ENCODE measurements at regions not wholly inside any gene's neighbourhood (a gene's known extent, or its start where the extent isn't known, plus 50 kb on each side); places are given as distances from the start of the nearest gene placed in this dataset.

DNA sequence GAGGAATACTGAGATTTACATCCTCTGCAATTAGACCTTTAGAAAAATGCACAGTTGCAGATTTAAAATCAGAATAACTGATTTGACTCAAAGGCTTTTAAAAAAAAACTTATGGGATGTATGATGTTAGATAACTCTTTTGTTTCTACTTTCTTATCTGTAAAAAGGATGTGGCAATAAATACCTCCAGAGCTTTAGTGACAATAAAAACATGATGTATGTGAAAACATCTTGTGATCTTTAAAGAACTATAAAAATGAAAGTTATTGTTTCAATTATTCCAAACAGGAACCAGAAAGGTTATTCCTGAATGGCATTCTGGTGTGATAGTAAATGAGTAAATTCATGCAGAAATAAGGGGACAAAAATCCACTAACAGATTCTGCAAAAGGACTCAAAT lies 2712.2 kb upstream of the PCDH20 start:
- Mint-ChIP-seq H3K4me1 (no peaks in the 10 kb centered on the region), H3K27me3 (ENCODE audit: insufficient read depth, low read depth, poor library complexity) (no peaks in the 10 kb centered on the region), H3K4me3 (no peak overlapping the region), H3K27ac (no peak overlapping the region), H3K36me3 (ENCODE audit: low read depth) (no peaks in the 10 kb centered on the region), H3K9me3 (no peaks in the 10 kb centered on the region)
- Histone ChIP-seq H3F3A (replicated peaks; ENCODE audit: low read depth) (no peaks in the 10 kb centered on the region), H3K27ac (ENCODE audit: low read depth) (no peak overlapping the region), H3K79me2 (replicated peaks; ENCODE audit: insufficient read depth) (no peaks in the 10 kb centered on the region), H3K9me2 (ENCODE audit: insufficient read depth) (no peaks in the 10 kb centered on the region; the same call in 1 of the 2 replicates), H4K20me1 (replicated peaks; ENCODE audit: insufficient read depth) (no peaks in the 10 kb centered on the region), H3K36me3 (ENCODE audit: insufficient read depth) (no peaks in the 10 kb centered on the region), H3K27me3 (ENCODE audit: insufficient read depth) (no peaks in the 10 kb centered on the region), H3K4me3 (no peak overlapping the region), H3K4me1 (ENCODE audit: insufficient read depth) (no peaks in the 10 kb centered on the region), H3K4me2 (no peak overlapping the region), H2AFZ (peak overlapping the region; percentile 77; the same call in 1 of the 2 replicates)
- ATAC-seq (no peak), DNase-seq (ENCODE audit: low spot score) (no peak)
- TF ChIP-seq, protein P1, sequence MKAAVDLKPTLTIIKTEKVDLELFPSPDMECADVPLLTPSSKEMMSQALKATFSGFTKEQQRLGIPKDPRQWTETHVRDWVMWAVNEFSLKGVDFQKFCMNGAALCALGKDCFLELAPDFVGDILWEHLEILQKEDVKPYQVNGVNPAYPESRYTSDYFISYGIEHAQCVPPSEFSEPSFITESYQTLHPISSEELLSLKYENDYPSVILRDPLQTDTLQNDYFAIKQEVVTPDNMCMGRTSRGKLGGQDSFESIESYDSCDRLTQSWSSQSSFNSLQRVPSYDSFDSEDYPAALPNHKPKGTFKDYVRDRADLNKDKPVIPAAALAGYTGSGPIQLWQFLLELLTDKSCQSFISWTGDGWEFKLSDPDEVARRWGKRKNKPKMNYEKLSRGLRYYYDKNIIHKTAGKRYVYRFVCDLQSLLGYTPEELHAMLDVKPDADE (IDR thresholded peaks at IDR 0.05): no peak
- TF ChIP-seq NANOG (IDR thresholded peaks at IDR 0.05; ENCODE audit: borderline replicate concordance): no peak
- TF ChIP-seq EZH2phosphoT487 (IDR thresholded peaks at IDR 0.05; ENCODE audit: unreplicated experiment): no peak
- TF ChIP-seq, protein P2, sequence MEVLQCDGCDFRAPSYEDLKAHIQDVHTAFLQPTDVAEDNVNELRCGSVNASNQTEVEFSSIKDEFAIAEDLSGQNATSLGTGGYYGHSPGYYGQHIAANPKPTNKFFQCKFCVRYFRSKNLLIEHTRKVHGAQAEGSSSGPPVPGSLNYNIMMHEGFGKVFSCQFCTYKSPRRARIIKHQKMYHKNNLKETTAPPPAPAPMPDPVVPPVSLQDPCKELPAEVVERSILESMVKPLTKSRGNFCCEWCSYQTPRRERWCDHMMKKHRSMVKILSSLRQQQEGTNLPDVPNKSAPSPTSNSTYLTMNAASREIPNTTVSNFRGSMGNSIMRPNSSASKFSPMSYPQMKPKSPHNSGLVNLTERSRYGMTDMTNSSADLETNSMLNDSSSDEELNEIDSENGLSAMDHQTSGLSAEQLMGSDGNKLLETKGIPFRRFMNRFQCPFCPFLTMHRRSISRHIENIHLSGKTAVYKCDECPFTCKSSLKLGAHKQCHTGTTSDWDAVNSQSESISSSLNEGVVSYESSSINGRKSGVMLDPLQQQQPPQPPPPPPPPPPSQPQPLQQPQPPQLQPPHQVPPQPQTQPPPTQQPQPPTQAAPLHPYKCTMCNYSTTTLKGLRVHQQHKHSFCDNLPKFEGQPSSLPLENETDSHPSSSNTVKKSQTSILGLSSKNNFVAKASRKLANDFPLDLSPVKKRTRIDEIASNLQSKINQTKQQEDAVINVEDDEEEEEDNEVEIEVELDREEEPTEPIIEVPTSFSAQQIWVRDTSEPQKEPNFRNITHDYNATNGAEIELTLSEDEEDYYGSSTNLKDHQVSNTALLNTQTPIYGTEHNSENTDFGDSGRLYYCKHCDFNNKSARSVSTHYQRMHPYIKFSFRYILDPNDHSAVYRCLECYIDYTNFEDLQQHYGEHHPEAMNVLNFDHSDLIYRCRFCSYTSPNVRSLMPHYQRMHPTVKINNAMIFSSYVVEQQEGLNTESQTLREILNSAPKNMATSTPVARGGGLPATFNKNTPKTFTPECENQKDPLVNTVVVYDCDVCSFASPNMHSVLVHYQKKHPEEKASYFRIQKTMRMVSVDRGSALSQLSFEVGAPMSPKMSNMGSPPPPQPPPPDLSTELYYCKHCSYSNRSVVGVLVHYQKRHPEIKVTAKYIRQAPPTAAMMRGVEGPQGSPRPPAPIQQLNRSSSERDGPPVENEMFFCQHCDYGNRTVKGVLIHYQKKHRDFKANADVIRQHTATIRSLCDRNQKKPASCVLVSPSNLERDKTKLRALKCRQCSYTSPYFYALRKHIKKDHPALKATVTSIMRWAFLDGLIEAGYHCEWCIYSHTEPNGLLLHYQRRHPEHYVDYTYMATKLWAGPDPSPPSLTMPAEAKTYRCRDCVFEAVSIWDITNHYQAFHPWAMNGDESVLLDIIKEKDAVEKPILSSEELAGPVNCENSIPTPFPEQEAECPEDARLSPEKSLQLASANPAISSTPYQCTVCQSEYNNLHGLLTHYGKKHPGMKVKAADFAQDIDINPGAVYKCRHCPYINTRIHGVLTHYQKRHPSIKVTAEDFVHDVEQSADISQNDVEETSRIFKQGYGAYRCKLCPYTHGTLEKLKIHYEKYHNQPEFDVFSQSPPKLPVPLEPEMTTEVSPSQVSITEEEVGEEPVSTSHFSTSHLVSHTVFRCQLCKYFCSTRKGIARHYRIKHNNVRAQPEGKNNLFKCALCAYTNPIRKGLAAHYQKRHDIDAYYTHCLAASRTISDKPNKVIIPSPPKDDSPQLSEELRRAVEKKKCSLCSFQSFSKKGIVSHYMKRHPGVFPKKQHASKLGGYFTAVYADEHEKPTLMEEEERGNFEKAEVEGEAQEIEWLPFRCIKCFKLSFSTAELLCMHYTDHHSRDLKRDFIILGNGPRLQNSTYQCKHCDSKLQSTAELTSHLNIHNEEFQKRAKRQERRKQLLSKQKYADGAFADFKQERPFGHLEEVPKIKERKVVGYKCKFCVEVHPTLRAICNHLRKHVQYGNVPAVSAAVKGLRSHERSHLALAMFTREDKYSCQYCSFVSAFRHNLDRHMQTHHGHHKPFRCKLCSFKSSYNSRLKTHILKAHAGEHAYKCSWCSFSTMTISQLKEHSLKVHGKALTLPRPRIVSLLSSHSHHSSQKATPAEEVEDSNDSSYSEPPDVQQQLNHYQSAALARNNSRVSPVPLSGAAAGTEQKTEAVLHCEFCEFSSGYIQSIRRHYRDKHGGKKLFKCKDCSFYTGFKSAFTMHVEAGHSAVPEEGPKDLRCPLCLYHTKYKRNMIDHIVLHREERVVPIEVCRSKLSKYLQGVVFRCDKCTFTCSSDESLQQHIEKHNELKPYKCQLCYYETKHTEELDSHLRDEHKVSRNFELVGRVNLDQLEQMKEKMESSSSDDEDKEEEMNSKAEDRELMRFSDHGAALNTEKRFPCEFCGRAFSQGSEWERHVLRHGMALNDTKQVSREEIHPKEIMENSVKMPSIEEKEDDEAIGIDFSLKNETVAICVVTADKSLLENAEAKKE (CRISPR knock-in tag; IDR thresholded peaks at IDR 0.05): no peak
- no peak for TF ChIP-seq ZNF114 (CRISPR knock-in tag; IDR thresholded peaks at IDR 0.05)
- TF ChIP-seq POLR2AphosphoS5 (IDR thresholded peaks at IDR 0.05; ENCODE audit: low read depth): no peak
- no peak for TF ChIP-seq CREB1 (CRISPR knock-in tag; IDR thresholded peaks at IDR 0.05; ENCODE audit: low read depth)
- no peak for TF ChIP-seq ZNF331 (CRISPR knock-in tag; IDR thresholded peaks at IDR 0.05; ENCODE audit: low read depth)
- TF ChIP-seq, protein P3, sequence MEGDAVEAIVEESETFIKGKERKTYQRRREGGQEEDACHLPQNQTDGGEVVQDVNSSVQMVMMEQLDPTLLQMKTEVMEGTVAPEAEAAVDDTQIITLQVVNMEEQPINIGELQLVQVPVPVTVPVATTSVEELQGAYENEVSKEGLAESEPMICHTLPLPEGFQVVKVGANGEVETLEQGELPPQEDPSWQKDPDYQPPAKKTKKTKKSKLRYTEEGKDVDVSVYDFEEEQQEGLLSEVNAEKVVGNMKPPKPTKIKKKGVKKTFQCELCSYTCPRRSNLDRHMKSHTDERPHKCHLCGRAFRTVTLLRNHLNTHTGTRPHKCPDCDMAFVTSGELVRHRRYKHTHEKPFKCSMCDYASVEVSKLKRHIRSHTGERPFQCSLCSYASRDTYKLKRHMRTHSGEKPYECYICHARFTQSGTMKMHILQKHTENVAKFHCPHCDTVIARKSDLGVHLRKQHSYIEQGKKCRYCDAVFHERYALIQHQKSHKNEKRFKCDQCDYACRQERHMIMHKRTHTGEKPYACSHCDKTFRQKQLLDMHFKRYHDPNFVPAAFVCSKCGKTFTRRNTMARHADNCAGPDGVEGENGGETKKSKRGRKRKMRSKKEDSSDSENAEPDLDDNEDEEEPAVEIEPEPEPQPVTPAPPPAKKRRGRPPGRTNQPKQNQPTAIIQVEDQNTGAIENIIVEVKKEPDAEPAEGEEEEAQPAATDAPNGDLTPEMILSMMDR (conservative IDR thresholded peaks at IDR 0.05; ENCODE audit: low read depth in 2 of 2): no peak
- no peak for TF ChIP-seq JUNB (IDR thresholded peaks at IDR 0.05; ENCODE audit: unreplicated experiment)
- TF ChIP-seq STAT1 (IDR thresholded peaks at IDR 0.05; ENCODE audit: unreplicated experiment): no peak
- TF ChIP-seq, protein P4, sequence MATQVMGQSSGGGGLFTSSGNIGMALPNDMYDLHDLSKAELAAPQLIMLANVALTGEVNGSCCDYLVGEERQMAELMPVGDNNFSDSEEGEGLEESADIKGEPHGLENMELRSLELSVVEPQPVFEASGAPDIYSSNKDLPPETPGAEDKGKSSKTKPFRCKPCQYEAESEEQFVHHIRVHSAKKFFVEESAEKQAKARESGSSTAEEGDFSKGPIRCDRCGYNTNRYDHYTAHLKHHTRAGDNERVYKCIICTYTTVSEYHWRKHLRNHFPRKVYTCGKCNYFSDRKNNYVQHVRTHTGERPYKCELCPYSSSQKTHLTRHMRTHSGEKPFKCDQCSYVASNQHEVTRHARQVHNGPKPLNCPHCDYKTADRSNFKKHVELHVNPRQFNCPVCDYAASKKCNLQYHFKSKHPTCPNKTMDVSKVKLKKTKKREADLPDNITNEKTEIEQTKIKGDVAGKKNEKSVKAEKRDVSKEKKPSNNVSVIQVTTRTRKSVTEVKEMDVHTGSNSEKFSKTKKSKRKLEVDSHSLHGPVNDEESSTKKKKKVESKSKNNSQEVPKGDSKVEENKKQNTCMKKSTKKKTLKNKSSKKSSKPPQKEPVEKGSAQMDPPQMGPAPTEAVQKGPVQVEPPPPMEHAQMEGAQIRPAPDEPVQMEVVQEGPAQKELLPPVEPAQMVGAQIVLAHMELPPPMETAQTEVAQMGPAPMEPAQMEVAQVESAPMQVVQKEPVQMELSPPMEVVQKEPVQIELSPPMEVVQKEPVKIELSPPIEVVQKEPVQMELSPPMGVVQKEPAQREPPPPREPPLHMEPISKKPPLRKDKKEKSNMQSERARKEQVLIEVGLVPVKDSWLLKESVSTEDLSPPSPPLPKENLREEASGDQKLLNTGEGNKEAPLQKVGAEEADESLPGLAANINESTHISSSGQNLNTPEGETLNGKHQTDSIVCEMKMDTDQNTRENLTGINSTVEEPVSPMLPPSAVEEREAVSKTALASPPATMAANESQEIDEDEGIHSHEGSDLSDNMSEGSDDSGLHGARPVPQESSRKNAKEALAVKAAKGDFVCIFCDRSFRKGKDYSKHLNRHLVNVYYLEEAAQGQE (IDR thresholded peaks at IDR 0.05; ENCODE audit: unreplicated experiment): no peak
- no peak for TF ChIP-seq EZH2 (IDR thresholded peaks at IDR 0.05; ENCODE audit: low read depth, unreplicated experiment)

All from GM23338 (cell line).